GM12864 (cell line): ENCODE measurements at regions not wholly inside any gene's neighbourhood (a gene's known extent, or its start where the extent isn't known, plus 50 kb on each side); places are given as distances from the start of the nearest gene placed in this dataset.

ENCODE experiments used
- DNase-seq: peaks from one replicate; pipeline ENCODE4 v3.0.0-alpha.2; 2011; ENCODE audit warnings: low read depth
- H3K4me3 ChIP-seq: 2 replicates; pipeline ENCODE4 v1.5.1; 2011; ENCODE audit warnings: mild to moderate bottlenecking, low read depth, low read length, control low read depth
- TF ChIP-seq, protein P1 (sequence below): IDR thresholded peaks from 2 replicates; pipeline ENCODE4 v1.5.1; 2011; ENCODE audit warnings: low read depth, mild to moderate bottlenecking, moderate library complexity, low read length, control low read depth, inconsistent platforms; ENCODE audit errors: missing control alignments

DNA sequence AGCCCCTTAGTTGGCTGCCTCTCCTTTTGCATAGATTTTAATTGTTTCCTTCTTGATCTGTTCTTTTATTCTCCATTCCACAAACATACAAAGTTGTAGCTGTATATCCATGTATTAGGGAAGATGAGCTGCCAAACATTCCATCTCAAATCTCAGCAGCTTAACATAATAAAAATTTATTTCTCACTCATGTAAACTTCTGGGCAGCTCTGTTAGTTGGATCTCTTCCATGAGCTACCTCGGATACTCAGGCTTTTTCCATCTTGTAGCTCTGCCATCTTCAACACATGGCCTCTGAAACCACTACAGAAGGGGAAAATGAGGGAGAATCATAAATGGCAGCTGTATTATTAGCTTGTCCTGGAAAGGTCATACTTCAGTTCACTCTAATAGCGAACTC lies 149.4 kb upstream of the BMP2 start:
- TF ChIP-seq, protein P1, sequence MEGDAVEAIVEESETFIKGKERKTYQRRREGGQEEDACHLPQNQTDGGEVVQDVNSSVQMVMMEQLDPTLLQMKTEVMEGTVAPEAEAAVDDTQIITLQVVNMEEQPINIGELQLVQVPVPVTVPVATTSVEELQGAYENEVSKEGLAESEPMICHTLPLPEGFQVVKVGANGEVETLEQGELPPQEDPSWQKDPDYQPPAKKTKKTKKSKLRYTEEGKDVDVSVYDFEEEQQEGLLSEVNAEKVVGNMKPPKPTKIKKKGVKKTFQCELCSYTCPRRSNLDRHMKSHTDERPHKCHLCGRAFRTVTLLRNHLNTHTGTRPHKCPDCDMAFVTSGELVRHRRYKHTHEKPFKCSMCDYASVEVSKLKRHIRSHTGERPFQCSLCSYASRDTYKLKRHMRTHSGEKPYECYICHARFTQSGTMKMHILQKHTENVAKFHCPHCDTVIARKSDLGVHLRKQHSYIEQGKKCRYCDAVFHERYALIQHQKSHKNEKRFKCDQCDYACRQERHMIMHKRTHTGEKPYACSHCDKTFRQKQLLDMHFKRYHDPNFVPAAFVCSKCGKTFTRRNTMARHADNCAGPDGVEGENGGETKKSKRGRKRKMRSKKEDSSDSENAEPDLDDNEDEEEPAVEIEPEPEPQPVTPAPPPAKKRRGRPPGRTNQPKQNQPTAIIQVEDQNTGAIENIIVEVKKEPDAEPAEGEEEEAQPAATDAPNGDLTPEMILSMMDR: no peak
- DNase-seq: no peak
- H3K4me3 ChIP-seq: no peak overlapping the region

DNA sequence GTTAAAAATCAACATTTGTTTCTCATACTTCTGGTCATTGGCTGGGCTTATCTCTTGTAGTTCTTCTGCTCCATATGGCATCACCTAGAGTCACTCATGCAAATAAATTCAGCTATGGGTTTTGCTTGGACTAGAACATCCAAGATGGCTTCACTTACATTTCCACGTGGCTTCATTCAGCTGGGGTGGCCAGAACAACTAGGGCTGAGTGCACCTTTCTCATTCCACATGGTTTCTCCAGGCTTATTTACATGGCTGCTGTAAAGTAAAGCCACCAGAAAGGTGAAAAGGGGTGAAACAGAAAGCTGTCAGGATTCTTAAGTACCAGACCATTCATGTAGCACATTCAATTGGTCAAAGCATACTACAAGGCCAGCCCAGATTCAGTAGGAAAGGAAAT lies 151.1 kb upstream of the BMP2 start:
- DNase-seq: no peak
- TF ChIP-seq, protein P1: no peak
- H3K4me3 ChIP-seq: no peak overlapping the region

DNA sequence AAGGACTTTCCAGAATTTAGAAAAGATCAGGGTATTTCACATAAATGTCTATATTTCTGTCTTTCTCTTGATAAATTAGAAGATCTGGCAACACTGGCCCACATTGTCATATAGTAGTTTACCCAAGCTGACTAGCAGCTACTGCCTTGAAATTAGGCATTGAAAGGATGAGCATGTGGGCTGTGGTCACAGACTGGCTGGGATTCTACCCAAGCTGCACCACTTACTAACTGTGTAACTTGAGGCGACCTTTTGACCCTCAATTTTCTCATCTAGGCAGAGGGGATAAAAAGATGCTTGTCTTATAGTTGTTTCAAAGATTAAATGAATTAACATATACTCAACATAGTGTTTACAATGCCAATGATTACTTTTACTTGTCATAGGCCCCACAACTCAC lies 152.7 kb upstream of the BMP2 start:
- TF ChIP-seq, protein P1: no peak
- no peak for DNase-seq
- no peak overlapping the region for H3K4me3 ChIP-seq

DNA sequence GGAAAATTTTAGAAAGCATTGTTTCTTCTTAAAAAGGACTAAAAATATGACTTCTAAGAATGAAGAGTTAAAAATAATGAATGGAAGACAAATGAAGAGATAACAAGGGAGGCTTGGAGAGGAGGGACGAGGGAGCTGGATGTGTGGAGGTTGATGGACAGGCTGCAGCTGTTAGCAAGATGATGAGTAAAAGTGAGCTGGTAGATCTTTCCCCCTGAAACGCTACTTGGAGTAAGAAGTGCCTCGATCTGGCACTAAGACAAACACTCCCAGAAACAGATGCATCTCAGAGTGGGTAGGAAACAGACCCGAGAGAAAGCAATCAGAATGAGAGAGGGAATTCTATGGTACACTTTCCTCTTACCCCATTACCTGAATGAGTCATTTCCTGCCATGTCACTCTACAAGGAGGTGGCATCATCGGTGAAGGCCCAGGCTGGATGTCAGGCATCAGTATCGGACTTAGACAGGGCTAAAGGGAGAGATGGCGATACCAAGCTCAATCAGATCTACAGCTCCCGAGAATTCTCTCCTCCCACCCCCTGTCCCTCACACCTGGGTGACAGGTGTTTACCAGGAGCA lies 154.1 kb upstream of the BMP2 start:
- DNase-seq: no peak
- no peak overlapping the region for H3K4me3 ChIP-seq
- TF ChIP-seq, protein P1: no peak

DNA sequence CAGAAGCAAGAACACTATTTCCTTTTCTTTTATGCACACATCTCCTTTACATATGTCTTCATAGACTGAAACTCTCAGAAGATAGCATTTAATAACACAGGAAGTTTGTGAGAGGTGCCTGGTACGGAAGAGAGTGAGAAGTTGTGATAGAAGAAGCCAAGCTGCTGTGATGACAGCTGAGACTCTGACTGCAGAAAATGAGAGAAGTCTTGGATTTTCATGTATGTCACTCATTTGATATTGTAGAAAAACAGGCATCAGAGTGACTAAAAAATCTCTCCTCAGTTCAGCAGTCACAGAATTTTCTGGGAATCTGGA lies 154.9 kb upstream of the BMP2 start:
- no peak for DNase-seq
- H3K4me3 ChIP-seq: no peak overlapping the region
- TF ChIP-seq, protein P1: no peak

DNA sequence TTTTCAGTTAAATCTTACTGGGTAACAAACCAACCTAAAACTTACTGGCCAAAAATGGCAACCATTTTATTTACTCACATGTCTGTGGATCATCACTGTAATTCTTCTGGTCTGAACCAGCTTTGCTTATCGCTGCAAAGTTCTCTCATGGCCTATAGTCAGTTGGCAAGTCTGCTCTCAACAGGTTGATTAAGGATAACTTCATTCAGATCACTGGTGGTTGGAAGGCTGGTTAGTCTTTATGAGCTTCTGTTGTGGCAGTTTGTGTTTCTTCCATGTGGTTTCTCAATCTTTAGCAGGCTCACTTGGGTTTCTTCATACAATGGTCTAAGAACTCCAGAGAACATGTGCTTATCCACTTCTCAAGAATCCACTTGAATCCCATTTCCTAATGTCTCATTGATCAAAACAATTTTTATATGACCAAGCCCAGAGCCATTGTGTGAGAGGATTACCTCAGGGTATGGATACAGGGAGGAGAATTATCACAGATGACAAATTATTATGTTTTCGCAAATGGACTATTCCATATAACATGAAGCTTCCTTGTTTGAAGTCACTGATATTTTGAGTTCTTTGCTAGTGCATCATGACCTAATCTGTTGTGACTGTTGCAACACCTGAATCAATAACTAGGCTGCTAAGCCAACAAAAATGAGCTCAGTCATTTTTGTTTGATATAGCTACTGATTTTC lies 155.4 kb upstream of the BMP2 start:
- TF ChIP-seq, protein P1: no peak
- no peak overlapping the region for H3K4me3 ChIP-seq
- DNase-seq: no peak

DNA sequence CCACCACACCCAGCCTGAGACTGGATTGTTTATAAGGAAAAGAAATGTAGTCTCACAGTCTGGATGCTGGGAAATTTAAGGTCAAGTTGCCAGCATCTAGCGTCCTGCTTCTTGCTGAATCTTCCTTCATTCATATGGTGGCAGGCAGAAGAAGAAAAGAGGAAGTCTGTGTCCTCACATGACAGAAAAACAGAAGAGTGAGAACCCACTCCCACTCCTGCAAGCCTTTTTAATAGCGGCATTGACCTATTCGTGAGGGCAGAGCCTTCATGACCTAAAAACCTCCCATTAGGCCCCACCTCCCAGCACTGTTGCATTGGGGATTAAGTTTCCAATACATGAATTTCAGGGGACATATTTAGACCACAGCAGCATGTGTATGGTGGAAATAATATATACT lies 160.8 kb upstream of the BMP2 start:
- no peak overlapping the region for H3K4me3 ChIP-seq
- no peak for DNase-seq
- TF ChIP-seq, protein P1: no peak
